Right lobe of liver (tissue), 6 donors: ENCODE measurements at regions not wholly inside any gene's neighbourhood (a gene's known extent, or its start where the extent isn't known, plus 50 kb on each side); places are given as distances from the start of the nearest gene placed in this dataset.

Source experiments
- ATAC-seq, 4 donors: fragments of 200-7000 bp; cut with Tn5 transposase; one replicate each; pipeline ENCODE4 v1.9.1; 2020; ENCODE audit warnings: mild to moderate bottlenecking in 4 of 4, moderate library complexity in 4 of 4
- DNase-seq, 3 donors: peaks; one replicate each; pipeline ENCODE4 v3.0.0-alpha.2; 2020
- H3K27ac ChIP-seq, 3 donors: fragments of 200-600 bp; one replicate each; pipeline ENCODE4 v1.8.0; 2022
- H3K27me3 ChIP-seq, 2 donors: fragments of 200-600 bp; one replicate each; pipeline ENCODE4 v1.8.0; 2022
- H3K36me3 ChIP-seq, 4 donors: fragments of 200-600 bp; sonication (generic) in 1 of 4; one replicate each; pipeline versions ENCODE4 v1.5.1 to v1.8.0; 2017 to 2022; ENCODE audit warnings: control low read depth in 1 of 4
- H3K4me1 ChIP-seq, 4 donors: fragments of 200-600 bp; sonication (generic) in 1 of 4; one replicate each; pipeline versions ENCODE4 v1.5.1 to v1.8.0; 2017 to 2022; ENCODE audit warnings: control low read depth in 1 of 4
- H3K4me3 ChIP-seq, 3 donors: fragments of 200-600 bp; one replicate each; pipeline ENCODE4 v1.8.0; 2022
- H3K9me3 ChIP-seq, 4 donors: fragments of 200-600 bp; sonication (generic) in 1 of 4; one replicate each; pipeline versions ENCODE4 v1.5.1 to v1.8.0; 2017 to 2022; ENCODE audit warnings: control low read depth in 1 of 4
- CTCF ChIP-seq, 4 donors: fragments of 200-600 bp in 3 of 4; fragments of 450-650 bp in 1 of 4; IDR thresholded peaks; one replicate each; pipeline versions ENCODE4 v1.5.1 to v1.8.0; 2016 to 2022; ENCODE audit warnings: antibody characterized with exemption in 4 of 4, mild to moderate bottlenecking in 2 of 4
- POLR2A ChIP-seq: fragments of 450-650 bp; IDR thresholded peaks from one replicate; pipeline ENCODE4 v1.6.1; 2017; ENCODE audit warnings: antibody characterized with exemption, mild to moderate bottlenecking
- WGBS: methylation state at CpG from one replicate; pipeline ENCODE4 v1.1.6; 2018; ENCODE audit warnings: low coverage, low lambda C conversion rate; ENCODE audit not compliant: insufficient coverage; ENCODE audit errors: missing lambda C conversion rate; 5-methylcytosine and 5-hydroxymethylcytosine counted together
- intact Hi-C, 2 donors: fragments of 100-400 bp; cut with DNase I; formaldehyde crosslinking; loops; one replicate each; pipeline versions ENCODE4 v1.11.2 to v1.14.1; 2022
- donor health status: DM: no; HTN: yes; CAD: no.
- donor health status: DM: no; HTN: no; CAD: no.
- donor health status: DM: no; HTN: no; CAD: no.
- donor health status: DM: no; HTN: yes; CAD: no.
- donor health status: DM: no; HTN: yes; CAD: no.

GRCh38 chr14:65260786-65261185, 151.7 kb upstream of the FUT8 start:
- H3K4me3 ChIP-seq = no peak overlapping the region
- no peaks in the 10 kb centered on the region for H3K27me3 ChIP-seq
- no peak overlapping the region for H3K27ac ChIP-seq
- DNase-seq = no peak
- intact Hi-C loops = no loop called here
- no peaks in the 10 kb centered on the region for H3K9me3 ChIP-seq
- ATAC-seq = no peak
- no peaks in the 10 kb centered on the region for H3K36me3 ChIP-seq
- TF ChIP-seq CTCF (IDR thresholded peaks at IDR 0.05) (no peak), POLR2A (no peak)
- 74% methylated on average over 2 of the region's 2 CpGs for WGBS
- H3K4me1 ChIP-seq = no peaks in the 10 kb centered on the region

GRCh38 chr14:65261425-65261920, 151.1 kb upstream of the FUT8 start:
- Histone ChIP-seq H3K27ac (no peak overlapping the region), H3K4me3 (no peak overlapping the region), H3K36me3 (no peaks in the 10 kb centered on the region), H3K9me3 (no peaks in the 10 kb centered on the region), H3K4me1 (no peaks in the 10 kb centered on the region), H3K27me3 (no peaks in the 10 kb centered on the region)
- TF ChIP-seq CTCF (IDR thresholded peaks at IDR 0.05) = no peak
- TF ChIP-seq POLR2A = no peak
- no peak for DNase-seq
- intact Hi-C loops = no loop called here
- ATAC-seq = no peak
- WGBS = no CpG with 5 or more reads among the region's 1 CpG

- ATAC-seq (no peak), DNase-seq (no peak)
- H3K27me3 ChIP-seq = no peaks in the 10 kb centered on the region
- 47% methylated on average over 2 of the region's 3 CpGs for WGBS
- no peaks in the 10 kb centered on the region for H3K4me1 ChIP-seq
- intact Hi-C loops = no loop called here
- H3K36me3 ChIP-seq = no peaks in the 10 kb centered on the region
- no peak overlapping the region for H3K4me3 ChIP-seq
- no peak overlapping the region for H3K27ac ChIP-seq
- H3K9me3 ChIP-seq = no peaks in the 10 kb centered on the region
- TF ChIP-seq POLR2A (no peak), CTCF (IDR thresholded peaks at IDR 0.05) (no peak)
These were observed 150.6 kb upstream of the FUT8 start for GRCh38 chr14:65261946-65262345.

GRCh38 chr14:65263177-65263788, 149.2 kb upstream of the FUT8 start:
- ATAC-seq (no peak), DNase-seq (no peak)
- no peaks in the 10 kb centered on the region for H3K36me3 ChIP-seq
- H3K27me3 ChIP-seq = no peaks in the 10 kb centered on the region
- no peak for TF ChIP-seq POLR2A
- no peaks in the 10 kb centered on the region for H3K9me3 ChIP-seq
- H3K4me1 ChIP-seq = no peaks in the 10 kb centered on the region
- H3K27ac ChIP-seq = no peak overlapping the region
- no peak overlapping the region for H3K4me3 ChIP-seq
- 83% methylated on average over 3 of the region's 6 CpGs for WGBS
- intact Hi-C loops = no loop called here

GRCh38 chr14:65267856-65268255, 144.7 kb upstream of the FUT8 start:
- intact Hi-C loops = no loop called here
- H3K27ac ChIP-seq = no peak overlapping the region
- no peaks in the 10 kb centered on the region for H3K27me3 ChIP-seq
- DNase-seq = no peak
- no peaks in the 10 kb centered on the region for H3K9me3 ChIP-seq
- H3K4me1 ChIP-seq = no peaks in the 10 kb centered on the region
- ATAC-seq = no peak
- WGBS = 55% methylated on average over 5 of the region's 5 CpGs
- TF ChIP-seq CTCF (IDR thresholded peaks at IDR 0.05) (no peak), POLR2A (no peak)
- H3K4me3 ChIP-seq = no peak overlapping the region
- no peaks in the 10 kb centered on the region for H3K36me3 ChIP-seq
